Right atrium auricular region (tissue), 2 donors: ENCODE measurements at regions not wholly inside any gene's neighbourhood (a gene's known extent, or its start where the extent isn't known, plus 50 kb on each side); places are given as distances from the start of the nearest gene placed in this dataset.

Experiments used
- DNase-seq: peaks from one replicate; pipeline ENCODE4 v3.0.0-alpha.2; 2019; ENCODE audit warnings: low spot score
- H3K27ac ChIP-seq, 2 donors: fragments of 200-600 bp; sonication (generic); 1 replicate in 1 of 2; 2 replicates in 1 of 2; pipeline ENCODE4 v1.5.1; 2016 to 2019
- H3K27me3 ChIP-seq, 2 donors: fragments of 200-600 bp; sonication (generic); one replicate each; pipeline versions ENCODE4 v1.5.1 to v1.6.0; 2017 to 2019
- H3K36me3 ChIP-seq: fragments of 200-600 bp; sonication (generic); one replicate; pipeline ENCODE4 v1.5.1; 2016
- H3K4me1 ChIP-seq, 2 donors: fragments of 200-600 bp; sonication (generic); one replicate each; pipeline versions ENCODE4 v1.5.1 to v1.6.0; 2017 to 2019
- H3K4me3 ChIP-seq, 2 donors: fragments of 200-600 bp; sonication (generic); 1 replicate in 1 of 2; 2 replicates in 1 of 2; pipeline ENCODE4 v1.5.1; 2017 to 2019; ENCODE audit warnings: mild to moderate bottlenecking in 1 of 2, moderate library complexity in 1 of 2
- H3K9me3 ChIP-seq, 2 donors: fragments of 200-600 bp; sonication (generic); one replicate each; pipeline ENCODE4 v1.5.1; 2019
- CTCF ChIP-seq, 2 donors: fragments of 200-600 bp; sonication (generic); IDR thresholded peaks; one replicate each; pipeline ENCODE4 v1.5.1; 2019; ENCODE audit warnings: antibody characterized with exemption in 2 of 2

GRCh38 chr5:118491351-118491750 lies 497.0 kb downstream of the DTWD2 start:
- no peaks in the 10 kb centered on the region for H3K36me3 ChIP-seq
- no peak for TF ChIP-seq CTCF (IDR thresholded peaks at IDR 0.05)
- H3K27me3 ChIP-seq, result no peaks in the 10 kb centered on the region
- H3K9me3 ChIP-seq, result no peaks in the 10 kb centered on the region
- no peak overlapping the region for H3K27ac ChIP-seq
- H3K4me1 ChIP-seq, result no peaks in the 10 kb centered on the region
- H3K4me3 ChIP-seq, result no peak overlapping the region
- no peak for DNase-seq

DNA sequence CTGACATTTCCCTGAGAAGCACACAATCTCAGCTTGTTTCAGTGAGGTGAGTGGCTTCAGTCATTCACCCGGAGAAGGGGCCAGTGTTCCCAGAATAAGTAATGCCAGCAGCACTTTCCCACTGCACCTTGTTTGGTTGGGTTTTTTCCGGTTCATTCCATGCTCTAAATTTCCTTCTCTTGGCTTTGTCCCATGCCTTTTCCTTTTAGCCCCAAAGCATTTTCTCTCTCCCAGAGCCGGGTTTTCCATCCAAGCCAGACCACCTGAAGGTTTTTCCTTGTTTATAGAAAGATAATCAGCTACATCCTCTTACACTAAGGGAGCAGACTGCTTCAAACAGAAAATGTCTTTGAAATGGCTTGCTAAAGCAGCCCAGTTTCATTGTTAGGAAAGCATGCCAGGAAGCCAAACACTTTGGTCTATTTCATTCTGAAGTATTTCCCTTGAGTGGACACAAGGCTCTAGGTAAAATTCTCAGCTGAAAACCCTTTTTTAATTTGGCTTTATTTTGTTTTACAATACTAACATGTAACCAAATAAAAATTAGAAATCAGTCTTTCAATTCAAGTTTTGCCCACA lies 501.6 kb downstream of the DTWD2 start:
- no peak for TF ChIP-seq CTCF (IDR thresholded peaks at IDR 0.05)
- no peak overlapping the region for H3K27ac ChIP-seq
- H3K36me3 ChIP-seq, result no peaks in the 10 kb centered on the region
- DNase-seq, result no peak
- H3K9me3 ChIP-seq, result no peaks in the 10 kb centered on the region
- no peaks in the 10 kb centered on the region for H3K27me3 ChIP-seq
- no peak overlapping the region for H3K4me3 ChIP-seq
- no peaks in the 10 kb centered on the region for H3K4me1 ChIP-seq

- H3K27ac ChIP-seq, result no peak overlapping the region
- H3K4me3 ChIP-seq, result no peak overlapping the region
- TF ChIP-seq CTCF (IDR thresholded peaks at IDR 0.05), result no peak
- no peaks in the 10 kb centered on the region for H3K27me3 ChIP-seq
- no peak for DNase-seq
- no peaks in the 10 kb centered on the region for H3K9me3 ChIP-seq
- no peaks in the 10 kb centered on the region for H3K4me1 ChIP-seq
- no peaks in the 10 kb centered on the region for H3K36me3 ChIP-seq
Observed at GRCh38 chr5:118479285-118479684, 509.1 kb downstream of the DTWD2 start.

DNA sequence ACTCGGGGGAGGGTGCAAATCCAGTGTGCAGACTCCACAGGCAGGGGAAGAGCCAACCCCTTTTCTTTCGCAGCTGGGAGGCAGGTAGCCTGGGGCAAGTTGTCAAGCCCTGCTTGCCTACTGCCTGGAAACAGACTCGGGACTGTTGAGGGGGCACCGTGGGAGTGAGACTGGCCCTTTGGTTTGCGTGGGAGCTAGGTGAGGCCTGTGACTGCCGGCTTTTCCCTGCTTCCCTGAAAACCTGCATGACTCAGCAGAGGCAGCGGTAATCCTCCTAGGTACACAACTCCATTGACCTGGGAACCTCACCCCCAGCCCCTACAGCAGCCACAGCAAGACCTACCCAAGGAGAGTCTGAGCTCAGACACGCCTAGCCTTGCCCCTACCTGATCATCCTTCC lies 509.5 kb downstream of the DTWD2 start:
- no peaks in the 10 kb centered on the region for H3K36me3 ChIP-seq
- no peaks in the 10 kb centered on the region for H3K27me3 ChIP-seq
- no peak for TF ChIP-seq CTCF (IDR thresholded peaks at IDR 0.05)
- H3K9me3 ChIP-seq, result no peaks in the 10 kb centered on the region
- H3K4me1 ChIP-seq, result no peaks in the 10 kb centered on the region
- no peak overlapping the region for H3K4me3 ChIP-seq
- H3K27ac ChIP-seq, result no peak overlapping the region
- no peak for DNase-seq

GRCh38 chr5:118468085-118468484 lies 520.3 kb downstream of the DTWD2 start:
- no peak overlapping the region for H3K27ac ChIP-seq
- no peak for DNase-seq
- no peaks in the 10 kb centered on the region for H3K4me1 ChIP-seq
- no peak for TF ChIP-seq CTCF (IDR thresholded peaks at IDR 0.05)
- no peaks in the 10 kb centered on the region for H3K36me3 ChIP-seq
- no peak overlapping the region for H3K4me3 ChIP-seq
- H3K9me3 ChIP-seq, result no peaks in the 10 kb centered on the region
- no peaks in the 10 kb centered on the region for H3K27me3 ChIP-seq

GRCh38 chr5:118467103-118467502 lies 521.2 kb downstream of the DTWD2 start:
- H3K27me3 ChIP-seq, result no peaks in the 10 kb centered on the region
- no peak overlapping the region for H3K27ac ChIP-seq
- no peak for TF ChIP-seq CTCF (IDR thresholded peaks at IDR 0.05)
- no peaks in the 10 kb centered on the region for H3K4me1 ChIP-seq
- no peak overlapping the region for H3K4me3 ChIP-seq
- no peaks in the 10 kb centered on the region for H3K36me3 ChIP-seq
- H3K9me3 ChIP-seq, result no peaks in the 10 kb centered on the region
- DNase-seq, result no peak
